Epithelial cell of esophagus (primary cell): ENCODE measurements at regions not wholly inside any gene's neighbourhood (a gene's known extent, or its start where the extent isn't known, plus 50 kb on each side); places are given as distances from the start of the nearest gene placed in this dataset.

Experiments
- DNase-seq: peaks from one replicate; pipeline ENCODE4 v3.0.0; 2010; ENCODE audit warnings: low read depth
- H3K4me3 ChIP-seq: 2 replicates; pipeline ENCODE4 v1.5.1; 2011; ENCODE audit warnings: mild to moderate bottlenecking, low read length, control low read depth
- TF ChIP-seq, protein P1 (sequence below): IDR thresholded peaks from 2 replicates; pipeline ENCODE4 v1.5.1; 2011; ENCODE audit warnings: low read depth, mild to moderate bottlenecking, low read length, control low read depth, inconsistent platforms; ENCODE audit not compliant: insufficient read depth; ENCODE audit errors: missing control alignments

DNA sequence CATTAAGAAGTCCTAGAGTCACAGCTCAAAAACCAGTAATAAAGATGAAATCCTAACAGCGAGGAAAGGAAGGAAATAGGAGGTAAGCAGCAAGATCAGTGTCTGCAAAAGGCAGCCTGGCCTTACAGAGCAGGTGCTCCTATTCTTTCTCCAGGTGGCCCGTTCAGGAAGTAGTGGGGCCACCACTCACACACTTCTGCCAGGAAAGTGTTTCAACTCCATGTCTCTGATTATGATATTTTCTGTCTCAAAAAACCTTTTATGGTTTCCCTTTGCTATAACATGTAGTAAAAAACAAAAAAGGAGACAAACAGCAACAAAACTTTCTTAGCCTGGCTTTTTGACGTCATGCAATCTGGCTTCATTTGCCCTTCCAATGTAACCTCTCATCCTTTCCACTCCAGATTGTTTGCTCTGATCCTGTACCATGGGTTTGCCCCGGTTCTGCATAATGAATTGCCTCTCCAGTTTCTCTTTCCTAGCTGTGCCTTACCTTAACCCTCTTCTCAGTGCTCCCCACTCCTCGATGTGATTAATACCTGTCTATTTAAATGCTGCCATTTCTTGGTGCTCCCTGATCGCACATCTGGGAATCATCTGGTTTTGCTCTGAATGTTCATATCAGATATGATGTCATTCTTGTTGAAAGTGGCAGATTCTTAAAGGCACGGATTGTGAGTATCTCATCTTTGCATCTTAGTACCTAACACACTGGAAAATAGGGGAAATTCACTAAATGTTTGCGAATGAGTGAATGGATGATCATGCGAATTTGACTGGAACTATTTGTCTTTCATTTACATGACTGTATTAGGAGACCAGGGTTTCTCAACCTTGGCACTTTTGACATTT is 50.6 kb upstream of the PTPRM start:
- TF ChIP-seq, protein P1, sequence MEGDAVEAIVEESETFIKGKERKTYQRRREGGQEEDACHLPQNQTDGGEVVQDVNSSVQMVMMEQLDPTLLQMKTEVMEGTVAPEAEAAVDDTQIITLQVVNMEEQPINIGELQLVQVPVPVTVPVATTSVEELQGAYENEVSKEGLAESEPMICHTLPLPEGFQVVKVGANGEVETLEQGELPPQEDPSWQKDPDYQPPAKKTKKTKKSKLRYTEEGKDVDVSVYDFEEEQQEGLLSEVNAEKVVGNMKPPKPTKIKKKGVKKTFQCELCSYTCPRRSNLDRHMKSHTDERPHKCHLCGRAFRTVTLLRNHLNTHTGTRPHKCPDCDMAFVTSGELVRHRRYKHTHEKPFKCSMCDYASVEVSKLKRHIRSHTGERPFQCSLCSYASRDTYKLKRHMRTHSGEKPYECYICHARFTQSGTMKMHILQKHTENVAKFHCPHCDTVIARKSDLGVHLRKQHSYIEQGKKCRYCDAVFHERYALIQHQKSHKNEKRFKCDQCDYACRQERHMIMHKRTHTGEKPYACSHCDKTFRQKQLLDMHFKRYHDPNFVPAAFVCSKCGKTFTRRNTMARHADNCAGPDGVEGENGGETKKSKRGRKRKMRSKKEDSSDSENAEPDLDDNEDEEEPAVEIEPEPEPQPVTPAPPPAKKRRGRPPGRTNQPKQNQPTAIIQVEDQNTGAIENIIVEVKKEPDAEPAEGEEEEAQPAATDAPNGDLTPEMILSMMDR = no peak
- H3K4me3 ChIP-seq = no peak overlapping the region
- DNase-seq = no peak
